SH-SY5Y (cell line): ENCODE measurements at regions not wholly inside any gene's neighbourhood (a gene's known extent, or its start where the extent isn't known, plus 50 kb on each side); places are given as distances from the start of the nearest gene placed in this dataset.

Experiments
- GATA2 ChIP-seq: IDR thresholded peaks from 2 replicates; pipeline ENCODE4 v1.6.1; 2011; ENCODE audit warnings: mild to moderate bottlenecking, low read depth, low read length
- GATA3 ChIP-seq: IDR thresholded peaks from 2 replicates; pipeline ENCODE4 v1.6.1; 2011; ENCODE audit warnings: low read depth, mild to moderate bottlenecking, low read length, moderate library complexity

- no peak for TF ChIP-seq GATA2
- no peak for TF ChIP-seq GATA3
Observed at GRCh38 chr3:78178209-78178608, 1138.3 kb downstream of the ROBO2 start.
